Prostate gland (tissue), 2 donors: ENCODE measurements at regions not wholly inside any gene's neighbourhood (a gene's known extent, or its start where the extent isn't known, plus 50 kb on each side); places are given as distances from the start of the nearest gene placed in this dataset.

Source experiments
- DNase-seq: peaks from one replicate; pipeline ENCODE4 v3.0.0-alpha.2; 2019; ENCODE audit warnings: low spot score
- H3K27ac ChIP-seq, 2 donors: fragments of 200-600 bp; sonication (generic); 2 replicates each; pipeline ENCODE4 v1.5.1; 2017 to 2019
- H3K27me3 ChIP-seq: fragments of 200-600 bp; sonication (generic); replicated peaks from 2 replicates; pipeline ENCODE4 v1.5.1; 2019; ENCODE audit not compliant: insufficient read depth
- H3K36me3 ChIP-seq, 2 donors: fragments of 200-600 bp; sonication (generic); 1 replicate in 1 of 2; 2 replicates in 1 of 2; pipeline versions ENCODE4 v1.5.1 to v1.8.1; 2017 to 2019
- H3K4me1 ChIP-seq: fragments of 200-600 bp; sonication (generic); replicated peaks from 2 replicates; pipeline ENCODE4 v1.5.1; 2019
- H3K4me3 ChIP-seq, 2 donors: fragments of 200-600 bp; sonication (generic); 2 replicates each; pipeline ENCODE4 v1.5.1; 2017 to 2019
- H3K9me3 ChIP-seq: fragments of 200-600 bp; sonication (generic); 2 replicates; pipeline ENCODE4 v1.5.1; 2017
- CTCF ChIP-seq, 4 experiments: fragments of 200-600 bp in 2 of 4; fragments of 450-650 bp in 2 of 4; sonication (generic) in 2 of 4; IDR thresholded peaks; 1 replicate in 3 of 4; 2 replicates in 1 of 4; pipeline ENCODE4 v1.5.1; 2016 to 2019; ENCODE audit warnings: antibody characterized with exemption in 4 of 4, mild to moderate bottlenecking in 2 of 4, moderate library complexity in 2 of 4
- POLR2A ChIP-seq: fragments of 450-650 bp; IDR thresholded peaks from one replicate; pipeline ENCODE4 v1.6.1; 2016; ENCODE audit warnings: antibody characterized with exemption, mild to moderate bottlenecking
- POLR2AphosphoS5 ChIP-seq: sonication (generic); formaldehyde crosslinking; IDR thresholded peaks from one replicate; pipeline ENCODE4 v1.6.1; 2017; ENCODE audit warnings: antibody characterized with exemption
- WGBS: methylation state at CpG from one replicate; pipeline ENCODE4 v1.1.5; 2018; 5-methylcytosine and 5-hydroxymethylcytosine counted together
- intact Hi-C: fragments of 100-400 bp; cut with DNase I; formaldehyde crosslinking; loops from one replicate; pipeline ENCODE4 v1.14.2; 2022

- no peaks in the 10 kb centered on the region for H3K9me3 ChIP-seq
- no peak overlapping the region for H3K4me3 ChIP-seq
- no peak for DNase-seq
- H3K4me1 ChIP-seq = no peaks in the 10 kb centered on the region
- no peak for TF ChIP-seq POLR2AphosphoS5
- TF ChIP-seq CTCF (IDR thresholded peaks at IDR 0.05) = no peak
- no peak for TF ChIP-seq POLR2A
- intact Hi-C loops = no loop called here
- 54% methylated on average over 10 of the region's 10 CpGs for WGBS
- no peaks in the 10 kb centered on the region for H3K27me3 ChIP-seq
- H3K36me3 ChIP-seq = no peaks in the 10 kb centered on the region
- no peak overlapping the region for H3K27ac ChIP-seq
Measured at GRCh38 chr1:232179896-232180778, 449.8 kb downstream of the SIPA1L2 start.

GRCh38 chr1:232178191-232178590, 451.7 kb downstream of the SIPA1L2 start:
- Histone ChIP-seq H3K27me3 (no peaks in the 10 kb centered on the region), H3K27ac (no peak overlapping the region), H3K4me3 (no peak overlapping the region), H3K36me3 (no peaks in the 10 kb centered on the region), H3K4me1 (no peaks in the 10 kb centered on the region), H3K9me3 (no peaks in the 10 kb centered on the region)
- 90% methylated on average over 2 of the region's 2 CpGs for WGBS
- intact Hi-C loops = no loop called here
- DNase-seq = no peak
- TF ChIP-seq POLR2A (no peak), POLR2AphosphoS5 (no peak)

GRCh38 chr1:232177438-232177837, 452.5 kb downstream of the SIPA1L2 start:
- TF ChIP-seq CTCF (IDR thresholded peaks at IDR 0.05) (no peak), POLR2AphosphoS5 (no peak), POLR2A (no peak)
- H3K27ac ChIP-seq = no peak overlapping the region
- no peaks in the 10 kb centered on the region for H3K27me3 ChIP-seq
- H3K4me1 ChIP-seq = no peaks in the 10 kb centered on the region
- H3K4me3 ChIP-seq = no peak overlapping the region
- no peak for DNase-seq
- intact Hi-C loops = no loop called here
- WGBS = 97% methylated on average over 2 of the region's 2 CpGs
- H3K9me3 ChIP-seq = no peaks in the 10 kb centered on the region
- H3K36me3 ChIP-seq = no peaks in the 10 kb centered on the region

- intact Hi-C loops = no loop called here
Measured at GRCh38 chr1:232176222-232176621, 453.7 kb downstream of the SIPA1L2 start.

GRCh38 chr1:232174306-232174705, 455.6 kb downstream of the SIPA1L2 start:
- TF ChIP-seq POLR2AphosphoS5 (no peak), POLR2A (no peak), CTCF (IDR thresholded peaks at IDR 0.05) (no peak)
- no peak for DNase-seq
- 38% methylated on average over 5 of the region's 5 CpGs for WGBS

More at GRCh38 chr1:232176222-232176621, 453.7 kb downstream of the SIPA1L2 start:
- no peak for TF ChIP-seq POLR2AphosphoS5
- TF ChIP-seq POLR2A = no peak
- TF ChIP-seq CTCF (IDR thresholded peaks at IDR 0.05) = no peak
- no peaks in the 10 kb centered on the region for H3K9me3 ChIP-seq
- WGBS = 96% methylated on average over 2 of the region's 2 CpGs
- H3K4me1 ChIP-seq = no peaks in the 10 kb centered on the region
- DNase-seq = no peak
- H3K27ac ChIP-seq = no peak overlapping the region
- no peaks in the 10 kb centered on the region for H3K36me3 ChIP-seq
- H3K4me3 ChIP-seq = no peak overlapping the region
- no peaks in the 10 kb centered on the region for H3K27me3 ChIP-seq

More at GRCh38 chr1:232174306-232174705, 455.6 kb downstream of the SIPA1L2 start:
- H3K4me3 ChIP-seq = no peak overlapping the region
- intact Hi-C loops = no loop called here
- H3K27me3 ChIP-seq = no peaks in the 10 kb centered on the region
- no peak overlapping the region for H3K27ac ChIP-seq
- H3K4me1 ChIP-seq = no peaks in the 10 kb centered on the region
- H3K9me3 ChIP-seq = no peaks in the 10 kb centered on the region
- no peaks in the 10 kb centered on the region for H3K36me3 ChIP-seq
